Caco-2 (cell line): ENCODE measurements at regions not wholly inside any gene's neighbourhood (a gene's known extent, or its start where the extent isn't known, plus 50 kb on each side); places are given as distances from the start of the nearest gene placed in this dataset.

Source experiments
- BruUV-seq: library from RNA; stranded (reverse); fragments of 400-500 nt; replicated peaks from 2 replicates; lab custom pipeline; 2021; lab: Mats Ljungman, UMichigan
- CTCF ChIA-PET: fragments of 300-600 bp; sonication (Branson Sonifier 250); formaldehyde crosslinking; loops from one replicate; lab custom pipeline; 2022; ENCODE audit warnings: antibody characterized with exemption; lab: Charles Lee
- POLR2A ChIA-PET: fragments of 300-600 bp; sonication (Branson Sonifier 250); formaldehyde crosslinking; loops from one replicate; lab custom pipeline; 2022; ENCODE audit warnings: antibody characterized with exemption; lab: Charles Lee
- DNase-seq, 2 experiments: peaks; one replicate each; pipeline versions ENCODE4 v3.0.0 to v3.0.0-alpha.2; 2020 to 2022
- H3K27me3 ChIP-seq: replicated peaks from 2 replicates; pipeline ENCODE4 v1.6.0; 2011; ENCODE audit warnings: low read length; ENCODE audit not compliant: control insufficient read depth, insufficient read depth
- H3K36me3 ChIP-seq: 2 replicates; pipeline ENCODE4 v1.5.1; 2011; ENCODE audit warnings: low read length; ENCODE audit not compliant: control insufficient read depth, insufficient read depth
- H3K4me1 ChIP-seq: fragments of 250-450 bp; sonication (Bioruptor Pico); 2 replicates; pipeline ENCODE4 v1.5.1; 2020; ENCODE audit warnings: mild to moderate bottlenecking
- H3K4me3 ChIP-seq: 2 replicates; pipeline ENCODE4 v1.5.1; 2011; ENCODE audit warnings: low read depth, mild to moderate bottlenecking, control low read depth, low read length
- H3K9me3 ChIP-seq: fragments of 250-450 bp; sonication (Bioruptor Pico); 2 replicates; pipeline ENCODE4 v1.5.1; 2020; ENCODE audit warnings: mild to moderate bottlenecking, moderate library complexity
- H3K27ac Mint-ChIP-seq: one replicate; pipeline ENCODE4 v1.8.0; 2022; ENCODE audit warnings: mixed read lengths; ENCODE audit not compliant: unreplicated experiment
- H3K27me3 Mint-ChIP-seq: one replicate; pipeline ENCODE4 v1.8.0; 2022; ENCODE audit warnings: mixed read lengths; ENCODE audit not compliant: insufficient read depth, unreplicated experiment
- H3K36me3 Mint-ChIP-seq: one replicate; pipeline ENCODE4 v1.8.0; 2022; ENCODE audit warnings: mild to moderate bottlenecking, mixed read lengths; ENCODE audit not compliant: insufficient read depth, unreplicated experiment
- H3K4me1 Mint-ChIP-seq: one replicate; pipeline ENCODE4 v1.8.0; 2022; ENCODE audit warnings: low read depth, mixed read lengths; ENCODE audit not compliant: unreplicated experiment
- H3K4me3 Mint-ChIP-seq: one replicate; pipeline ENCODE4 v1.8.0; 2022; ENCODE audit warnings: mild to moderate bottlenecking, moderate library complexity, mixed read lengths; ENCODE audit not compliant: unreplicated experiment
- H3K9me3 Mint-ChIP-seq: one replicate; pipeline ENCODE4 v1.8.0; 2022; ENCODE audit warnings: mixed read lengths; ENCODE audit not compliant: unreplicated experiment
- intact Hi-C: fragments of 100-400 bp; cut with micrococcal nuclease; formaldehyde crosslinking; loops from one replicate; pipeline ENCODE4 v1.10.0; 2022; ENCODE audit not compliant: unreplicated experiment
- TF ChIP-seq, protein P1 (sequence below), 2 experiments: fragments of 200-600 bp in 1 of 2; IDR thresholded peaks; 1 replicate in 1 of 2; 2 replicates in 1 of 2; pipeline versions ENCODE4 v1.5.1 to v1.8.0; 2011 to 2022; ENCODE audit warnings: antibody characterized with exemption in 1 of 2, control low read depth in 1 of 2, inconsistent platforms in 1 of 2, low read depth in 1 of 2, low read length in 1 of 2, mild to moderate bottlenecking in 1 of 2, moderate library complexity in 1 of 2; ENCODE audit not compliant: insufficient read depth in 1 of 2, severe bottlenecking in 1 of 2, unreplicated experiment in 1 of 2

DNA sequence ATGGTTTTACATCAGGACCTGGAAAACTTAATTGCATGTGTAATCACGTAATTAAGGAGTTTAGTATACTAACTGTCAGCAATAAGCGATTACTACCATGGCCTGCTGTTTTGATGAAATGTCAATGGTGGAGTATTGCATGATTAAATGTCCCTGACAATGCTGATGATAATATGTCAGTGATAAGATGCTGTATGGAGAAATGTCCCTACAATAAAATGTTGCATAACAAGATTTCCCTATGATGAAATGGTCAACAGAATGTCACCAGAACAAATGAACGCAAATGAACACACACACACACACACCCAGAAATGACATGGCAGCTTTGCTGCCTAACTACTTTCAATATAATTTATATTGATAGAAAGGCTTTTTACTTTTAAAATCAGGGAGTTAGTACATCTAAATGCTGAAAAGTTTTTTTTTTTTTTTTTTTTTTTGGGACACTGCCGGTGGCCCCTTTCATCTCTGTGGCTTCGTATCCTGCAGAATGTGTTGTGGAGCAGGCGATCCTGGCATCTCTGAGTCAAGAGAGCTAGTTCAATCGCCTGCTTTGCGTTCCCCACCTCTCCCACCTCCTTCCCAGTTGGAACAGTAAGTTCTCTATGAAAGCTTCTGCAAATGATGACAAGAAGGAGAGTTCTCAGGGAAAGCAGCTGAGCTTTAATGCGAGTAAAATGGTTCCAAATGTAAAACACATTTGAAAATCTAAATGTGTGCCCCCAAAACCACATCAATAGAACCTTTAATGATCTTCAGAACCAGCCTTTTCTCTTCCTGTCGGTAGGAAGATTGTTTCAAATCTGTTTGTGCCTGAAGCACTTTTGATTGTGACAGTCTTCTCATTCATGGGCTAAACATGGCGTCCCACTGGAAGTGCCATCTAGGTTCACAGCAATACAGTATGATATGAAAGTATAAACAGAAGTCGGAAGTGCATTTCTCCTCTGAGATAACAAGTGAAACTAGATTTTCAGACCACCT lies 170.1 kb upstream of the GBE1 start:
- ChIA-PET CTCF (no interaction called here), POLR2A (no interaction called here)
- BruUV-seq: no TSS peak
- Mint-ChIP-seq H3K9me3 (no peaks in the 10 kb centered on the region), H3K4me3 (no peak overlapping the region), H3K27ac (no peak overlapping the region), H3K27me3 (peaks cover 15% of the 10 kb centered on the region), H3K36me3 (no peaks in the 10 kb centered on the region), H3K4me1 (no peaks in the 10 kb centered on the region)
- Histone ChIP-seq H3K27me3 (no peaks in the 10 kb centered on the region), H3K4me3 (no peak overlapping the region), H3K9me3 (no peaks in the 10 kb centered on the region), H3K36me3 (no peaks in the 10 kb centered on the region), H3K4me1 (no peaks in the 10 kb centered on the region)
- TF ChIP-seq, protein P1, sequence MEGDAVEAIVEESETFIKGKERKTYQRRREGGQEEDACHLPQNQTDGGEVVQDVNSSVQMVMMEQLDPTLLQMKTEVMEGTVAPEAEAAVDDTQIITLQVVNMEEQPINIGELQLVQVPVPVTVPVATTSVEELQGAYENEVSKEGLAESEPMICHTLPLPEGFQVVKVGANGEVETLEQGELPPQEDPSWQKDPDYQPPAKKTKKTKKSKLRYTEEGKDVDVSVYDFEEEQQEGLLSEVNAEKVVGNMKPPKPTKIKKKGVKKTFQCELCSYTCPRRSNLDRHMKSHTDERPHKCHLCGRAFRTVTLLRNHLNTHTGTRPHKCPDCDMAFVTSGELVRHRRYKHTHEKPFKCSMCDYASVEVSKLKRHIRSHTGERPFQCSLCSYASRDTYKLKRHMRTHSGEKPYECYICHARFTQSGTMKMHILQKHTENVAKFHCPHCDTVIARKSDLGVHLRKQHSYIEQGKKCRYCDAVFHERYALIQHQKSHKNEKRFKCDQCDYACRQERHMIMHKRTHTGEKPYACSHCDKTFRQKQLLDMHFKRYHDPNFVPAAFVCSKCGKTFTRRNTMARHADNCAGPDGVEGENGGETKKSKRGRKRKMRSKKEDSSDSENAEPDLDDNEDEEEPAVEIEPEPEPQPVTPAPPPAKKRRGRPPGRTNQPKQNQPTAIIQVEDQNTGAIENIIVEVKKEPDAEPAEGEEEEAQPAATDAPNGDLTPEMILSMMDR (IDR thresholded peaks at IDR 0.05; ENCODE audit: insufficient read depth in 1 of 2, low read depth in 1 of 2, low read length in 1 of 2, severe bottlenecking in 1 of 2, unreplicated experiment in 1 of 2): no peak
- no peak for DNase-seq
- intact Hi-C loops: no loop called here

DNA sequence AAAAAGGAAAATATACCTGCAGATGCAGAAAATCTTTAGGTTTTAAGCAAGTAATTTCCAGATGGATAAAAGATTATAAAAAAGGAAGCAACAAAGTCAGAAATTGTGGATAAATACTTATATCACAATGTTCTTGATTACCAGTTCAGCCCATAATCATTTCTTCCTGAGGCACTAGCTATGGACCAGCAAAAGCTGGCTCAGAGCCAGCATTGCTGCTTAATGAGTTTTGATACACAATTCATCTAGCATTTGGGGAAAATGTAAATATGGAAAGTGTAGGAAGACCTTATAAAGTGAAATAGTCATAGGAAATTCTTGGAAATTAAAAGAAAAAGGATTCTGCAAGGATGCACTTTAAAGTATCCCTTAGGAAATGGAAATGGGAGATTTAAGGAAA lies 168.3 kb upstream of the GBE1 start:
- POLR2A ChIA-PET: no interaction called here

DNA sequence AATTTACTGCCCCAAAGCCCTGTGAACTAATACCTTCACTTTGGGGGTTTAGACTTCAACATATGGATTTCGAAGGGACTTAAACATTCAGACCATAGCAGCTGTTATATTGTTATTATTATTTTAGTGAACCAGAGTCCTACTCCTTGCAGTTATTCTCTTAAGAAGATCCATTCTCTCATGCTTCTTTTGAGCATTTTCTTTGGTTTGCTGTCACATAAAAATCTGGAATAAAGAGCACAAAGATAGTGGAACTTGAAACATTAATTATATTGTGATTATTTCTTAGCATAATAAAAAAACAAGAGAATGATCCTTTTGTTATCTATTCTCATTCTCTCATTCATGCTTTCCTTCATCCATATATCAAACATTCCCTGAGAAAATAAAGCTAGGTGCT lies 166.4 kb upstream of the GBE1 start:
- no peak overlapping the region for H3K4me3 Mint-ChIP-seq
- TF ChIP-seq, protein P1 (IDR thresholded peaks at IDR 0.05; ENCODE audit: insufficient read depth in 1 of 2, low read depth in 1 of 2, low read length in 1 of 2, severe bottlenecking in 1 of 2, unreplicated experiment in 1 of 2): no peak
- Histone ChIP-seq H3K4me1 (no peaks in the 10 kb centered on the region), H3K27me3 (no peaks in the 10 kb centered on the region), H3K36me3 (no peaks in the 10 kb centered on the region), H3K9me3 (no peaks in the 10 kb centered on the region), H3K4me3 (no peak overlapping the region)
- H3K27ac Mint-ChIP-seq: no peak overlapping the region
- no peaks in the 10 kb centered on the region for H3K9me3 Mint-ChIP-seq
- H3K27me3 Mint-ChIP-seq: peaks cover 13% of the 10 kb centered on the region
- ChIA-PET POLR2A (no interaction called here), CTCF (no interaction called here)
- DNase-seq: no peak
- no peaks in the 10 kb centered on the region for H3K4me1 Mint-ChIP-seq
- no TSS peak for BruUV-seq
- intact Hi-C loops: no loop called here
- no peaks in the 10 kb centered on the region for H3K36me3 Mint-ChIP-seq

More for the DNA sequence above, 168.3 kb upstream of the GBE1 start:
- Mint-ChIP-seq H3K4me3 (no peak overlapping the region), H3K36me3 (no peaks in the 10 kb centered on the region), H3K27me3 (peaks cover 12% of the 10 kb centered on the region), H3K9me3 (no peaks in the 10 kb centered on the region), H3K4me1 (no peaks in the 10 kb centered on the region), H3K27ac (no peak overlapping the region)
- Histone ChIP-seq H3K27me3 (no peaks in the 10 kb centered on the region), H3K9me3 (no peaks in the 10 kb centered on the region), H3K36me3 (no peaks in the 10 kb centered on the region), H3K4me1 (no peaks in the 10 kb centered on the region), H3K4me3 (no peak overlapping the region)
- TF ChIP-seq, protein P1 (IDR thresholded peaks at IDR 0.05; ENCODE audit: insufficient read depth in 1 of 2, low read depth in 1 of 2, low read length in 1 of 2, severe bottlenecking in 1 of 2, unreplicated experiment in 1 of 2): no peak
- CTCF ChIA-PET: no interaction called here
- DNase-seq: no peak
- no TSS peak for BruUV-seq
- intact Hi-C loops: no loop called here
